Heart right ventricle (tissue), 16 donors: ENCODE measurements at regions not wholly inside any gene's neighbourhood (a gene's known extent, or its start where the extent isn't known, plus 50 kb on each side); places are given as distances from the start of the nearest gene placed in this dataset.

ENCODE experiments used
- ATAC-seq, 8 donors: fragments of 200-7000 bp; cut with Tn5 transposase; one replicate each; pipeline ENCODE4 v1.9.1; 2020; ENCODE audit warnings: mild to moderate bottlenecking in 8 of 8, moderate library complexity in 8 of 8, moderate number of reproducible peaks in 1 of 8
- DNase-seq, 2 donors: peaks; one replicate each; pipeline ENCODE4 v3.0.0-alpha.2; 2020
- H3K27ac ChIP-seq, 10 donors: fragments of 200-600 bp; sonication (generic) in 2 of 10; one replicate each; pipeline versions ENCODE4 v1.5.0 to v1.8.0; 2020 to 2022; ENCODE audit warnings: mild to moderate bottlenecking in 3 of 10
- H3K27me3 ChIP-seq, 7 donors: fragments of 200-600 bp; one replicate each; pipeline ENCODE4 v1.8.0; 2021 to 2022; ENCODE audit warnings: mild to moderate bottlenecking in 2 of 7
- H3K36me3 ChIP-seq, 9 donors: fragments of 200-600 bp; sonication (generic) in 1 of 9; one replicate each; pipeline versions ENCODE4 v1.5.0 to v1.8.0; 2020 to 2022; ENCODE audit warnings: mild to moderate bottlenecking in 2 of 9
- H3K4me1 ChIP-seq, 9 donors: fragments of 200-600 bp; sonication (generic) in 1 of 9; one replicate each; pipeline versions ENCODE4 v1.5.0 to v1.8.0; 2020 to 2022; ENCODE audit warnings: mild to moderate bottlenecking in 4 of 9
- H3K4me3 ChIP-seq, 10 donors: fragments of 200-600 bp; sonication (generic) in 2 of 10; one replicate each; pipeline versions ENCODE4 v1.5.0 to v1.8.0; 2020 to 2022; ENCODE audit warnings: mild to moderate bottlenecking in 7 of 10, moderate library complexity in 2 of 10
- H3K9me3 ChIP-seq, 11 donors: fragments of 200-600 bp in 10 of 11; sonication (generic) in 2 of 11; one replicate each; pipeline versions ENCODE4 v1.5.0 to v1.8.0; 2013 to 2022; ENCODE audit warnings: mild to moderate bottlenecking in 2 of 11, control low read depth in 1 of 11, moderate library complexity in 1 of 11
- CTCF ChIP-seq, 9 donors: fragments of 200-600 bp; sonication (generic) in 2 of 9; IDR thresholded peaks; one replicate each; pipeline versions ENCODE4 v1.5.0 to v1.8.0; 2021 to 2022; ENCODE audit warnings: antibody characterized with exemption in 9 of 9, mild to moderate bottlenecking in 5 of 9, moderate library complexity in 1 of 9
- WGBS, 2 donors: extraction: QIAGEN DNeasy Blood & Tissue Kit; methylation state at CpG; one replicate each; pipeline ENCODE4 v1.1.7; 2013; ENCODE audit warnings: inconsistent platforms in 1 of 2; 5-methylcytosine and 5-hydroxymethylcytosine counted together
- intact Hi-C, 10 donors: fragments of 100-400 bp; cut with DNase I; formaldehyde crosslinking; loops; one replicate each; pipeline versions ENCODE4 v1.11.1 to v1.14.2; 2022
- donor health status: Arrhythmogenic right ventricular cardiomyopathy.
- donor health status: ischemic (EF 13 %, LVEDD 7.1; RV severe dilation, severe dysfunction).
- donor health status: healthy with polysubstance abuse.
- donor health status: DM: no; HTN: yes; CAD: no.
- donor health status: DM: no; HTN: no; CAD: no.
- donor health status: ischemic (EF 25% LVEDD 6.9; RV normal size, moderate dysfunction).
- donor health status: ischemic (EF 25% LVEDD 5.7; RV mildly dilated, moderate dysfunction).
- donor health status: healthy.
- donor health status: DM: yes; HTN: yes; CAD: no.
- donor health status: Ischemic cardiomyopathy.
- donor health status: ischemic (EF 35%, LVEDD 5.7; RV mildly dilated, moderate dysfunction).
- donor health status: nonischemic (EF 11% LVEDD 7.7; RV severe dilation, severe dysfunction).
- donor health status: DM: yes; HTN: yes; CAD: no.
- donor health status: PGD.
- donor health status: ischemic (EF 29% LVEDD 5.4; RV normal size, mild dysfunction).
- donor health status: nonischemic (EF 23%, LVEDD 6.1; RV moderate dilation, normal function).

DNA sequence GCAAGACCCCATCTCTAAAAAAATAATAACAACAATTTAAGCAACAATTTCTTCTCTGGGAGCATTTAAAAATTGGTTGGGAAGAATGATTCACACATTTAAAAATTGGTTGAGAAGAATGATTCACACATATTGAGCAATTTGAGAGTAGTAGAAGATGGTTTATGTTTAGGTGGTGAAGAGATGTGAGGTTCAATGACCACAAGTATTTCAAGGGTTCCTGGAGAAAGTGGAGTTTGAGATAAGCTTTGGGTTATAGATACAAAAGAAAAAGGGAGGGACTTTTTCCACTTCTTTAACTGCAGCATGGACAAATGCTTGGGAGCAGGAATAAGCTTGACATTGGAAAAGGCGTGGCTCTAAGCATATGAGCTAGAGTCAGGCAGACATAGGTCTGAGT lies 145.7 kb upstream of the NPHP3 start:
- TF ChIP-seq CTCF (IDR thresholded peaks at IDR 0.05): no peak
- Histone ChIP-seq H3K4me3 (no peak overlapping the region), H3K27me3 (peaks cover 0 to 10% (median 0%) of the 10 kb centered on the region in 7 donors), H3K9me3 (peaks cover 0 to 2% (median 0%) of the 10 kb centered on the region in 11 donors), H3K4me1 (peaks cover 0 to 7% (median 0%) of the 10 kb centered on the region in 9 donors), H3K27ac (peak overlapping the region in 1 of 10 donors; percentile 22), H3K36me3 (no peaks in the 10 kb centered on the region)
- 91 to 93% methylated on average over 1 of the region's 1 CpG for WGBS, 2 donors
- ATAC-seq: no peak
- DNase-seq: no peak
- intact Hi-C loops: no loop called here

DNA sequence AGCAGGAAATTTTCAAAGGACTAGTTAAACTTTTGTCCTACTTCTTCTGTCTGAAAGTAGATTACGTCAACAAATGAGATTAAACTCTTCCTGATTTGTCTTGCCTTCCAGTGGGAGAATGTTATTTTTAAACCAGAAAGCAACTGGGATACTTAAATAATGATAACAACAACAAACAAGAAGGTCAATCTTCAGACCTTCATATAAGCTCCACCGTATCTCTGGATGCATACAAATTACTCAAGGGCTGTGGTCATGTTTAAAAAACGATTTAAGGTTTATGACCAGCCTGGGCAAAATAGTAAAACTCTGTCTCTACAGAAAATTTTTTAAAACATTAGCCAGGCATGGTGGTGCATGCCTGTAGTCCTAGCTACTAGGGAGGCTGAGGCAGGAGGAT lies 145.3 kb upstream of the NPHP3 start:
- peak overlapping the region in 1 of 10 donors; percentile 22 for H3K27ac ChIP-seq
- H3K36me3 ChIP-seq: no peaks in the 10 kb centered on the region
- 32 to 38% methylated on average over 3 of the region's 3 CpGs for WGBS, 2 donors
- H3K27me3 ChIP-seq: peaks cover 0 to 10% (median 0%) of the 10 kb centered on the region in 7 donors
- TF ChIP-seq CTCF (IDR thresholded peaks at IDR 0.05): no peak
- ATAC-seq: no peak
- DNase-seq: no peak
- peaks cover 0 to 7% (median 0%) of the 10 kb centered on the region in 9 donors for H3K4me1 ChIP-seq
- H3K4me3 ChIP-seq: no peak overlapping the region
- intact Hi-C loops: no loop called here
- H3K9me3 ChIP-seq: peaks cover 0 to 4% (median 0%) of the 10 kb centered on the region in 11 donors

DNA sequence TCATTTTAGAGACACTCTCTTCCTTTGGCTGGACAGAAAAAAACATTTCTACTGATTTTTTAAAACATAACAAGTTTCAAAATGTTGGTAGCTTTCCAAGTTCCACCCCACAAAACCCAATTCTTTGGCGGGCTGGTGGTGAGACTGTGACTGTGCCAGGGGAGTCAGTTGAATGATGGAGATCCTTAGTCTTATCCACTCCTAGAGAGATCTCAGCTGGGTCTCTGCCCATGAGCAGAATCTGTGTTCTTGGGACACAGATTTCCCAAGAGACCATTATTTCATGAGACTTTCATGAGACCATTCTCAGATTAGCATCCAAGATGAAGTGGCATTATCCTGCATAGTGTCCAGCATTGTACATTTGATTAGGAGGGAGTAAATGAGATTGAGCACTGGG lies 135.1 kb upstream of the NPHP3 start:
- Histone ChIP-seq H3K27ac (no peak overlapping the region), H3K27me3 (peaks cover 0 to 5% (median 0%) of the 10 kb centered on the region in 7 donors), H3K9me3 (peaks cover 0 to 6% (median 0%) of the 10 kb centered on the region in 11 donors), H3K36me3 (no peaks in the 10 kb centered on the region), H3K4me1 (no peaks in the 10 kb centered on the region), H3K4me3 (no peak overlapping the region)
- no peak for DNase-seq
- WGBS, 2 donors: 76 to 87% methylated on average over 1 of the region's 1 CpG
- no peak for ATAC-seq
- intact Hi-C loops: no loop called here
- TF ChIP-seq CTCF (IDR thresholded peaks at IDR 0.05): no peak

DNA sequence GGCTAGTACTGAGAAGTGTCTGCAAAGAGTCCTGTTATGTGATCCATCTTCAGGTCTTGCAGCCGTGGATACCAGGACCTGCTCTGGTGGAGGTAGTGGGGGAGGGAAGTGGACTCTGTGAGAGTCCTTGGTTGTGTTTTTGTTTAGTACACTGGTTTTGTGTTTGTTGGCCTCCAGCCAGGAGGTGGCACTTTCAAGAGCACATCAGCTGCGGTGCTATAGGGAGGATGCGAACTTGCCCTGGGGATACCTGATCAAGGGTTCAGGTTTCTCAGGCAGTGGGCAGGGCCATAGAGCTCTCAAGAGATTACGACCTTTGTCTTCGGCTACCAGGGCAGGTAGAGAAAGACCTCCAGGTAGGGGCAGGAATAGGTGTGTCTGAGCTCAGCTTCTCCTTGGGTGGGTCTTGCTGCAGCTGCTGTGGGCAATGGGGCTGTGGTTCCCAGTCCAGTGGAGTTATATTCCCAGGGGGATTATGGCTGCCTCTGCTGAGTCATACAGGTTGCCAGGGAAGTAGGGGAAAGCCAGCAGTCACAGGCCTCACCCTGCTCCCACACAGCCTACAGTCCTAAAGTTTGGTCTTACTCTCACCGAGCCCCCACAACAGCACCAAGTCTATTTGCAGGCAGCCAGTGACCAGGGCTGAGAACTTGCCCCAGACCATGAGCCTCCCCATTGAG lies 132.8 kb upstream of the NPHP3 start:
- WGBS, 2 donors: 87 to 88% methylated on average over 6 of the region's 6 CpGs
- DNase-seq (no peak), ATAC-seq (no peak)
- no peaks in the 10 kb centered on the region for H3K4me1 ChIP-seq
- H3K36me3 ChIP-seq: no peaks in the 10 kb centered on the region
- no peak overlapping the region for H3K4me3 ChIP-seq
- intact Hi-C loops: no loop called here
- H3K27ac ChIP-seq: no peak overlapping the region
- peaks cover 0 to 14% (median 0%) of the 10 kb centered on the region in 11 donors for H3K9me3 ChIP-seq
- H3K27me3 ChIP-seq: peaks cover 0 to 5% (median 0%) of the 10 kb centered on the region in 7 donors
- no peak for TF ChIP-seq CTCF (IDR thresholded peaks at IDR 0.05)
